ENCODE measurements at regions not wholly inside any gene's neighbourhood (a gene's known extent, or its start where the extent isn't known, plus 50 kb on each side); places are given as distances from the start of the nearest gene placed in this dataset.

- no peak for DNase-seq (ENCODE audit: low read depth)
These were observed 59.0 kb upstream of the MED9 start for GRCh38 chr17:17417718-17418181.

GRCh38 chr17:17419166-17419565 is 57.6 kb upstream of the MED9 start:
- DNase-seq (ENCODE audit: low read depth), result no peak

- DNase-seq (ENCODE audit: low read depth), result no peak
These were observed 57.2 kb upstream of the MED9 start for GRCh38 chr17:17419631-17420030.

- no peak for DNase-seq (ENCODE audit: low read depth)
These were observed 56.7 kb upstream of the MED9 start for GRCh38 chr17:17420082-17420481.

- DNase-seq (ENCODE audit: low read depth), result no peak
These were observed 56.1 kb upstream of the MED9 start for GRCh38 chr17:17420561-17421269.

GRCh38 chr17:17421346-17422216 is 55.2 kb upstream of the MED9 start:
- DNase-seq (ENCODE audit: low read depth), result no peak

GRCh38 chr17:17422217-17422610 is 54.6 kb upstream of the MED9 start:
- DNase-seq (ENCODE audit: low read depth), result no peak

- DNase-seq (ENCODE audit: low read depth), result no peak
These were observed 54.2 kb upstream of the MED9 start for GRCh38 chr17:17422641-17423040.

- no peak for DNase-seq (ENCODE audit: low read depth)
These were observed 53.1 kb upstream of the MED9 start for GRCh38 chr17:17423656-17424055.

GRCh38 chr17:17424552-17424951 is 52.2 kb upstream of the MED9 start:
- no peak for DNase-seq (ENCODE audit: low read depth)

GRCh38 chr17:17425005-17425404 is 51.8 kb upstream of the MED9 start:
- DNase-seq (ENCODE audit: low read depth), result no peak

GRCh38 chr17:17425591-17425990 is 51.2 kb upstream of the MED9 start:
- DNase-seq (ENCODE audit: low read depth), result peak; percentile 65

GRCh38 chr17:17426184-17426583 is 50.6 kb upstream of the MED9 start:
- DNase-seq (ENCODE audit: low read depth), result no peak
